ENCODE measurements at regions not wholly inside any gene's neighbourhood (a gene's known extent, or its start where the extent isn't known, plus 50 kb on each side); places are given as distances from the start of the nearest gene placed in this dataset.

GRCh38 chr21:16536643-16537434 is 807.1 kb downstream of the USP25 start:
- DNase-seq (ENCODE audit: insufficient read length, low spot score), result no peak
- FAIRE-seq, result no peak
- no peak for TF ChIP-seq POU2F2 (IDR thresholded peaks at IDR 0.05; ENCODE audit: low read depth, low read length)
- TF ChIP-seq SPI1 (IDR thresholded peaks at IDR 0.05; ENCODE audit: low read depth, low read length), result no peak
- TF ChIP-seq POLR2A (IDR thresholded peaks at IDR 0.05; ENCODE audit: low read depth, low read length), result no peak
- no peak for TF ChIP-seq PAX5 (IDR thresholded peaks at IDR 0.05; ENCODE audit: insufficient read depth, low read length, severe bottlenecking)
- TF ChIP-seq TAF1 (IDR thresholded peaks at IDR 0.05; ENCODE audit: low read depth, low read length), result no peak
- TF ChIP-seq POLR2AphosphoS5 (IDR thresholded peaks at IDR 0.05; ENCODE audit: low read depth, low read length), result no peak

- DNase-seq (ENCODE audit: insufficient read length, low spot score) (no peak), FAIRE-seq (no peak)
- TF ChIP-seq POU2F2 (IDR thresholded peaks at IDR 0.05; ENCODE audit: low read depth, low read length) (no peak), TAF1 (IDR thresholded peaks at IDR 0.05; ENCODE audit: low read depth, low read length) (no peak), PAX5 (IDR thresholded peaks at IDR 0.05; ENCODE audit: insufficient read depth, low read length, severe bottlenecking) (no peak), POLR2AphosphoS5 (IDR thresholded peaks at IDR 0.05; ENCODE audit: low read depth, low read length) (no peak), SPI1 (IDR thresholded peaks at IDR 0.05; ENCODE audit: low read depth, low read length) (no peak), POLR2A (IDR thresholded peaks at IDR 0.05; ENCODE audit: low read depth, low read length) (no peak)
Observed at GRCh38 chr21:16537501-16537900, 807.7 kb downstream of the USP25 start.

GRCh38 chr21:16538405-16538804 is 808.6 kb downstream of the USP25 start:
- no peak for FAIRE-seq
- DNase-seq (ENCODE audit: insufficient read length, low spot score), result no peak
- TF ChIP-seq POLR2A (IDR thresholded peaks at IDR 0.05; ENCODE audit: low read depth, low read length), result no peak
- TF ChIP-seq TAF1 (IDR thresholded peaks at IDR 0.05; ENCODE audit: low read depth, low read length), result no peak
- no peak for TF ChIP-seq PAX5 (IDR thresholded peaks at IDR 0.05; ENCODE audit: insufficient read depth, low read length, severe bottlenecking)
- TF ChIP-seq SPI1 (IDR thresholded peaks at IDR 0.05; ENCODE audit: low read depth, low read length), result no peak
- TF ChIP-seq POU2F2 (IDR thresholded peaks at IDR 0.05; ENCODE audit: low read depth, low read length), result no peak
- TF ChIP-seq POLR2AphosphoS5 (IDR thresholded peaks at IDR 0.05; ENCODE audit: low read depth, low read length), result no peak

GRCh38 chr21:16538936-16539440 is 809.2 kb downstream of the USP25 start:
- TF ChIP-seq SPI1 (IDR thresholded peaks at IDR 0.05; ENCODE audit: low read depth, low read length) (no peak), PAX5 (IDR thresholded peaks at IDR 0.05; ENCODE audit: insufficient read depth, low read length, severe bottlenecking) (no peak), TAF1 (IDR thresholded peaks at IDR 0.05; ENCODE audit: low read depth, low read length) (no peak), POU2F2 (IDR thresholded peaks at IDR 0.05; ENCODE audit: low read depth, low read length) (no peak)
- DNase-seq (ENCODE audit: insufficient read length, low spot score) (no peak), FAIRE-seq (no peak)

GRCh38 chr21:16540966-16541727 is 811.4 kb downstream of the USP25 start:
- TF ChIP-seq SPI1 (IDR thresholded peaks at IDR 0.05; ENCODE audit: low read depth, low read length), result no peak
- no peak for TF ChIP-seq POLR2A (IDR thresholded peaks at IDR 0.05; ENCODE audit: low read depth, low read length)
- TF ChIP-seq PAX5 (IDR thresholded peaks at IDR 0.05; ENCODE audit: insufficient read depth, low read length, severe bottlenecking), result no peak
- FAIRE-seq (no peak), DNase-seq (ENCODE audit: insufficient read length, low spot score) (no peak)

GRCh38 chr21:16550118-16550517 is 820.3 kb downstream of the USP25 start:
- FAIRE-seq, result no peak
- TF ChIP-seq POLR2AphosphoS5 (IDR thresholded peaks at IDR 0.05; ENCODE audit: low read depth, low read length), result no peak
- TF ChIP-seq POU2F2 (IDR thresholded peaks at IDR 0.05; ENCODE audit: low read depth, low read length), result no peak
- TF ChIP-seq TAF1 (IDR thresholded peaks at IDR 0.05; ENCODE audit: low read depth, low read length), result no peak
- TF ChIP-seq POLR2A (IDR thresholded peaks at IDR 0.05; ENCODE audit: low read depth, low read length), result no peak
- TF ChIP-seq SPI1 (IDR thresholded peaks at IDR 0.05; ENCODE audit: low read depth, low read length), result no peak
- no peak for TF ChIP-seq PAX5 (IDR thresholded peaks at IDR 0.05; ENCODE audit: insufficient read depth, low read length, severe bottlenecking)
- DNase-seq (ENCODE audit: insufficient read length, low spot score), result no peak

GRCh38 chr21:16550917-16551741 is 821.3 kb downstream of the USP25 start:
- no peak for TF ChIP-seq POLR2AphosphoS5 (IDR thresholded peaks at IDR 0.05; ENCODE audit: low read depth, low read length)
- TF ChIP-seq POU2F2 (IDR thresholded peaks at IDR 0.05; ENCODE audit: low read depth, low read length), result no peak
- TF ChIP-seq PAX5 (IDR thresholded peaks at IDR 0.05; ENCODE audit: insufficient read depth, low read length, severe bottlenecking), result no peak
- no peak for TF ChIP-seq TAF1 (IDR thresholded peaks at IDR 0.05; ENCODE audit: low read depth, low read length)
- no peak for TF ChIP-seq SPI1 (IDR thresholded peaks at IDR 0.05; ENCODE audit: low read depth, low read length)
- TF ChIP-seq POLR2A (IDR thresholded peaks at IDR 0.05; ENCODE audit: low read depth, low read length), result no peak
- FAIRE-seq (no peak), DNase-seq (ENCODE audit: insufficient read length, low spot score) (no peak)

- no peak for FAIRE-seq
- no peak for DNase-seq (ENCODE audit: insufficient read length, low spot score)
- TF ChIP-seq TAF1 (IDR thresholded peaks at IDR 0.05; ENCODE audit: low read depth, low read length) (no peak), POLR2AphosphoS5 (IDR thresholded peaks at IDR 0.05; ENCODE audit: low read depth, low read length) (no peak), SPI1 (IDR thresholded peaks at IDR 0.05; ENCODE audit: low read depth, low read length) (no peak), POLR2A (IDR thresholded peaks at IDR 0.05; ENCODE audit: low read depth, low read length) (no peak), POU2F2 (IDR thresholded peaks at IDR 0.05; ENCODE audit: low read depth, low read length) (no peak), PAX5 (IDR thresholded peaks at IDR 0.05; ENCODE audit: insufficient read depth, low read length, severe bottlenecking) (no peak)
Observed at GRCh38 chr21:16552880-16553279, 823.1 kb downstream of the USP25 start.

GRCh38 chr21:16554503-16554902 is 824.7 kb downstream of the USP25 start:
- DNase-seq (ENCODE audit: insufficient read length, low spot score), result no peak
- TF ChIP-seq PAX5 (IDR thresholded peaks at IDR 0.05; ENCODE audit: insufficient read depth, low read length, severe bottlenecking) (no peak), TAF1 (IDR thresholded peaks at IDR 0.05; ENCODE audit: low read depth, low read length) (no peak), POLR2AphosphoS5 (IDR thresholded peaks at IDR 0.05; ENCODE audit: low read depth, low read length) (no peak), POU2F2 (IDR thresholded peaks at IDR 0.05; ENCODE audit: low read depth, low read length) (no peak), SPI1 (IDR thresholded peaks at IDR 0.05; ENCODE audit: low read depth, low read length) (no peak), POLR2A (IDR thresholded peaks at IDR 0.05; ENCODE audit: low read depth, low read length) (no peak)
- no peak for FAIRE-seq
